Fibroblast of mammary gland (primary cell): ENCODE measurements at regions not wholly inside any gene's neighbourhood (a gene's known extent, or its start where the extent isn't known, plus 50 kb on each side); places are given as distances from the start of the nearest gene placed in this dataset.

Source experiments
- DNase-seq: peaks from one replicate; pipeline ENCODE4 v3.0.0-alpha.2; 2010; ENCODE audit warnings: low read depth
- H3K4me3 ChIP-seq: 2 replicates; pipeline ENCODE4 v1.5.1; 2011; ENCODE audit warnings: low read depth, mild to moderate bottlenecking, low read length, moderate library complexity; ENCODE audit not compliant: control insufficient read depth
- TF ChIP-seq, protein P1 (sequence below): conservative IDR thresholded peaks from 2 replicates; pipeline ENCODE4 v1.5.1; 2011; ENCODE audit warnings: low read depth, low read length, inconsistent platforms; ENCODE audit not compliant: control insufficient read depth, insufficient read depth

DNA sequence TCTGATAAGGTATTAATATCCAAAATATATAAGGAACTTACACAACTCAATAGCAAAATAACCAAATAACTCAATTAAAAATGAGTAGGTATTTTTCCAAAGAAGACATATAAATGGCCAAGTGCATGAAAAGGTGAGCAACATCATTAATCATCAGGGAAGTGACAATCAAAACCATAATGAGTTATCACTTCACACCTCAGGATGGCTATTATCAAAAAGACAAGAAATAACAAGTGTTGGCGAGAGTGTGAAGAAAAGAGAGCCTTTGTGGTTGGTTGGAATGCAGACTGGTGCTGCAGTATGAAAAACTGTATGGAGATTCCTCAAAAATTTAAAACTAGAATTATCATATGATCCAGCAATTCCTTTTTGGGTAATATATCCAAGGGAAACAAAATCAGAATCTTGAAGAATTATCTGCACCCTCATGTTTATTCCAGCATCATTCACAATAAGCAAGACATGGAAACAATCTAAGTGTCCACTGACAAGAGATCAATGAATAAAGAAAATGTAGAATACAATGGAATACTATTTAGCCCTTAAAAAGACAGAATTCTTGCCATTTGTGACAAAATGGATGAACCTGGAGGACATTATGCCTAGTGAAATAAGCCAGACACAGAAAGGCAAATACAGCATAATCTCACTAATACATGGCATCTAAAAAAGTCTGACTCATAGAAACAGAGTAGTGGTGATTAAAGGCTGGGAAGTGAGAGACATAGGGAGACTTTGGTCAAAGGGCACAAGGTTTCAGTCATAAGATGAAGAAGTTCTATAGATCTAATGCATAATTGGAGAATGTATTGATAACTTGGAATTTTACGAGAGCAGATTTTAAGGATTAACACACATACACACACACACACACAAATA, 175.6 kb downstream of the FOXA2 start:
- TF ChIP-seq, protein P1, sequence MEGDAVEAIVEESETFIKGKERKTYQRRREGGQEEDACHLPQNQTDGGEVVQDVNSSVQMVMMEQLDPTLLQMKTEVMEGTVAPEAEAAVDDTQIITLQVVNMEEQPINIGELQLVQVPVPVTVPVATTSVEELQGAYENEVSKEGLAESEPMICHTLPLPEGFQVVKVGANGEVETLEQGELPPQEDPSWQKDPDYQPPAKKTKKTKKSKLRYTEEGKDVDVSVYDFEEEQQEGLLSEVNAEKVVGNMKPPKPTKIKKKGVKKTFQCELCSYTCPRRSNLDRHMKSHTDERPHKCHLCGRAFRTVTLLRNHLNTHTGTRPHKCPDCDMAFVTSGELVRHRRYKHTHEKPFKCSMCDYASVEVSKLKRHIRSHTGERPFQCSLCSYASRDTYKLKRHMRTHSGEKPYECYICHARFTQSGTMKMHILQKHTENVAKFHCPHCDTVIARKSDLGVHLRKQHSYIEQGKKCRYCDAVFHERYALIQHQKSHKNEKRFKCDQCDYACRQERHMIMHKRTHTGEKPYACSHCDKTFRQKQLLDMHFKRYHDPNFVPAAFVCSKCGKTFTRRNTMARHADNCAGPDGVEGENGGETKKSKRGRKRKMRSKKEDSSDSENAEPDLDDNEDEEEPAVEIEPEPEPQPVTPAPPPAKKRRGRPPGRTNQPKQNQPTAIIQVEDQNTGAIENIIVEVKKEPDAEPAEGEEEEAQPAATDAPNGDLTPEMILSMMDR = no peak
- DNase-seq = no peak
- H3K4me3 ChIP-seq = no peak overlapping the region

DNA sequence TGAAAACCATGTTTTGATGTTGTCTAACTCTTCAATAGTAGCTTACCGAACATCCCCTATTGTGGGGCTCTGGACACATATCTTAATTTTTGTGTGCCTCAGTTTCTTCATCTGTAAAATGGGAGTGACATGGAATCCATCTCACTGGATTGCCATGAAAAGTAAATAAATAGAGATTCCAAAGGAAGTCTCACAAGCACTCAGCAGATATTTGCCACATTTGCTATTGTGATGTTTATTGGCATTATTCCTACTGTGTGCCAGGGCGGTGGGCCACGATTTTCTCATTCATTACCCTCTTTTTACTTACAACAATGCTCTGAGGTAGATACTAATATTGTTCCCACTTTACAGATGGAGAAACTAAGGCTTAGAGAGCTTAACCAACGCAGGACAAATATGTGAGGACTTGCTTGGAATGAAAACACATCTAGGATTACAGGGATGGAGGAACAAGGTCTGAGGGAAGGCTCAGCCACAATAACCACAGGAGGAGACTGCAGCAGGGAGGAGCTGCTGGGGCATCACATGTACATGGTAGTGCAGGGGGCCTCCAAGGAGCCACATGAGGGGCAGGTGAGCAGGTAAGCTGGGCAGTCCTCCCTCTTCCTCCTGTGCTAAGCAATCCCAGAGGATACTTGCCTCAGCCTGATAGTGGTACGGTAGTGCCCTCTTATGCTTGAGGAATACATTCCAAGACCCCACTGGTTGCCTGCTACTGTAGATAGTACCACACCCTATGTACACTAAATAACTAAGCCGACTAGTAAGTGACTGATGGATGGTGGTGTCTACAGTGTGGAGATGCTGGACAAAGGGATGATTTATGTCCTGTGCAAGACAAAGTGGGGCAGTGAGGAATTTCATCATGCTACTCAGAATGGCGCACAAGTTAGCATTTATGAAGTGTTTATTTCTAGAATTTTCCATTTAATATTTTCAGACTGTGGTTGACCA, 176.9 kb downstream of the FOXA2 start:
- TF ChIP-seq, protein P1 = no peak

GRCh38 chr20:22404419-22405170, 179.8 kb downstream of the FOXA2 start:
- H3K4me3 ChIP-seq = no peak overlapping the region
- TF ChIP-seq, protein P1 = no peak
- DNase-seq = peak; percentile 52

More for the DNA sequence above, 176.9 kb downstream of the FOXA2 start:
- no peak for DNase-seq
- H3K4me3 ChIP-seq = no peak overlapping the region

- DNase-seq = no peak
- TF ChIP-seq, protein P1 = no peak
- no peak overlapping the region for H3K4me3 ChIP-seq
Measured at GRCh38 chr20:22403632-22404361, 180.6 kb downstream of the FOXA2 start.

GRCh38 chr20:22403022-22403631, 181.2 kb downstream of the FOXA2 start:
- no peak for DNase-seq
- TF ChIP-seq, protein P1 = no peak
- H3K4me3 ChIP-seq = no peak overlapping the region

GRCh38 chr20:22402550-22402949, 181.8 kb downstream of the FOXA2 start:
- H3K4me3 ChIP-seq = no peak overlapping the region
- no peak for DNase-seq
- TF ChIP-seq, protein P1 = no peak
